ENCODE measurements at regions not wholly inside any gene's neighbourhood (a gene's known extent, or its start where the extent isn't known, plus 50 kb on each side); places are given as distances from the start of the nearest gene placed in this dataset.

DNA sequence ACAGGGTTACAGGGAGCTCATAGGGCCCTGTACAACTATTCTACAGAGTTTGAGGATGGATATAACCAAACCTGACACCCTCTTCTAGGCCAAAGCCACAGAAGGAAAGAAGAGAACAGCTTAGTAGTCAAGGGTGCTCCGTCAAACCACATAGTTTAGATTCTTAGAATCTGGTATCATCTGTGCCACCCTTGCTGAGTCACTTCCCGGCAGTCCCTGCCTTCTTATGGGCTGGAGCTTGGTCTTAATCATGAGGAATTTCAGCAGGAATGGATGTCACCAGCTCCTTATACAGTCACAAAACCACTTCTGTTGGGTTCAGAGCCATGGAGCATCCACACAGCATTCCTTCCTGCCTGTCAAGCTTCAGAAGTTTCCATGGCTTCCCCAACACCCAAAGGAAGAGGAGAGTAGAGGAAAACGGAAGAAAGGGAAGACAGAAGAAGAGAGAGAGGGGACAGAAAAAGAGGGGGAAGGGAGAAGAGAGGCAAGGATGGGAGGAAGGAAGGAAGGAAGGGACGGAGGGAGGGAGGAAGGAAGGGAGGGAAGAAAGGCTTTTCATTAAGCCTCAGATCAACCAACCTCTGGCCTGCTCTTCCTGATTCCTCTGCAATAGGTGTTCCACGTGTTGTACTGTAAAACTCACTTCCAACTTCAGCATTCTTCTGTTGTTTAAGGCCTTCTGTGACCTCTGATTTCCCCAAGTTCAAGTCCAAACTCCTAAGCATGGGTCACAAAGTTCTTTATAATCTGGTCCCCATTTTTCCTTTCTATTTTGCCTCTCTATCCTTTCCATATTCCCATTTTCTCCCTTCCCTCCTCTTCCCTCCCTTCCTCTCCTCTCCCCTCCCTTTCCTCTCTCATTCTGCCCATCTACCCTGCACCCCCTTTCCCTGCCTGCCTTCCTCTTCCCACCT, 246.1 kb upstream of the TNP1 start:
- TF ChIP-seq, protein P1, sequence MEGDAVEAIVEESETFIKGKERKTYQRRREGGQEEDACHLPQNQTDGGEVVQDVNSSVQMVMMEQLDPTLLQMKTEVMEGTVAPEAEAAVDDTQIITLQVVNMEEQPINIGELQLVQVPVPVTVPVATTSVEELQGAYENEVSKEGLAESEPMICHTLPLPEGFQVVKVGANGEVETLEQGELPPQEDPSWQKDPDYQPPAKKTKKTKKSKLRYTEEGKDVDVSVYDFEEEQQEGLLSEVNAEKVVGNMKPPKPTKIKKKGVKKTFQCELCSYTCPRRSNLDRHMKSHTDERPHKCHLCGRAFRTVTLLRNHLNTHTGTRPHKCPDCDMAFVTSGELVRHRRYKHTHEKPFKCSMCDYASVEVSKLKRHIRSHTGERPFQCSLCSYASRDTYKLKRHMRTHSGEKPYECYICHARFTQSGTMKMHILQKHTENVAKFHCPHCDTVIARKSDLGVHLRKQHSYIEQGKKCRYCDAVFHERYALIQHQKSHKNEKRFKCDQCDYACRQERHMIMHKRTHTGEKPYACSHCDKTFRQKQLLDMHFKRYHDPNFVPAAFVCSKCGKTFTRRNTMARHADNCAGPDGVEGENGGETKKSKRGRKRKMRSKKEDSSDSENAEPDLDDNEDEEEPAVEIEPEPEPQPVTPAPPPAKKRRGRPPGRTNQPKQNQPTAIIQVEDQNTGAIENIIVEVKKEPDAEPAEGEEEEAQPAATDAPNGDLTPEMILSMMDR (IDR thresholded peaks at IDR 0.05; ENCODE audit: insufficient read depth, low read length, poor library complexity, severe bottlenecking), result no peak
- no peak for TF ChIP-seq EZH2phosphoT487 (conservative IDR thresholded peaks at IDR 0.05; ENCODE audit: low read length)

All from SU-DHL-6 (cell line).